ENCODE measurements at regions not wholly inside any gene's neighbourhood (a gene's known extent, or its start where the extent isn't known, plus 50 kb on each side); places are given as distances from the start of the nearest gene placed in this dataset.

DNA sequence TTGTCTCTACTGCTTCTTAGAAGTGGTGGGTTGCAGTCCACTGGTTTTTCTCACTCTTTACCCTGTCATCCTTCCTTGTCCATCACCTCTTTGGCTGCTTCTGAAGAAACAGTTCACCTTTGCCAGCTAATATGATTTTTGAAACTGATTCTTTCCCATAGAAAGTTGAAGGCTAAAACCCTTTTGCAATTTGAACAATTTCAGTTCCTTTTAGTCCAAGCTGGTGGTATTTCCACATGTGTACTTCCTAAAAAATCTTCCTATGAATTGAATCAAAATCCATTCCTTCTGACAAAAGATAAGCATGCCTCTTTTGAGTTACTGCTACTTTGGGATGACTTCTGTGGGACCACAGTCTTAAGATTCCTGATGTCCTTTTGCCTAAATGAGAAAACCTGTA is 210.0 kb upstream of the MAN1A1 start:
- DNase-seq: no peak

DNA sequence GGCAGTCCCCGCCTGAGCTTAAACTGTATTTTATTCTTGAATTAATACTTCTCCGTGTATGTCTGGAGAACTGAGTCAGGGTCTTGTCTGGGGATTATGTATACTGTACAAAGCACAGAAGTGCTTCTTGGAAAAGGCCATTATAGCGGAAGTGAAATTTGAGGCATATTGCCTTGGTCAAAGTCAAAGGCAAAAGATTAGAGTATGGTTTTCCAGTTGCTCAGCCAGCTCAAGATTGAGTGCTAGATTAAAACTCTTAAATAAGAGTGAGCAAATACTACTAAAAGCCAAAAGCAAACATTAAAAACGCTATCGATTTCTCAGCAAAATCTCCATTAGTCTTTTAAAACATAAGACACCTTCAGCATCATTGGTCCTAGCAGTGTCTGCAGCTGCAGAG is 207.7 kb upstream of the MAN1A1 start:
- no peak for DNase-seq

DNA sequence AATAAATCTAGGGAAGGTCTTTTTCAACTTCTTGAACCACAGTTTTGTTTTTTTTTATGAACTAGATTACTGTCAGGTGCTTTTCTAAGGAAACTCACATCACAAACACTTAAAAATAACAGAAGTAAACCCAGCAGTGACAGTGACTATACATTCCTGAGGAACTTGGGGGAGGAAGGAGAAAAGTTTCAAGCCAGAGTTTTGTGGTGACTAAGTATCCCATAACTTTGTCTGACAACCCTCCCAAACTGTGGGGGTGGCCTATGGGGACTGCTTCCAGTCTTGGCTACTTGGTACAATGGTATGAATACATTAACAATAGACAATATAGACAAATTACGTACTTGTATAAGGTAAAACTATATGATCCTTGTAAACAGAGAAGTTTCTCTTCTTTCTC is 202.5 kb upstream of the MAN1A1 start:
- no peak for DNase-seq

DNA sequence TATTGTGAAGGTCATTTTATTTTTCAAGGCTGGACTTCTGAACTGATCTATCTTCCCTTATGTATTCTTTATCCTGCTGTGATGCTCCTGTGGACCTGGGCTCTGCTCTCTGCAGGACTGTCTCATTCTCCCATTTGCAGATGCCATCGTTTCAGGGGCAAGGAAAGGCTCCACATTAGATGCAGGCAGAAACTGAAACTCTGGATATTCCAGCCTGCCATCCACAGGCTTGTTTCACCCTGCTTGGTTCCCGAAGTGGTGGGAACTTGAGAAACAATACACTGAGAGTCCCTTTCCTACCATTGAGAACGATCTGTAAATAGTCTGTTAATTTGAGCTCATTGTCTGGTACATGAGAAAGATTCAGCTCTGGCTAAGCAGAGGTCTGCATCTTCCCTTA is 197.5 kb upstream of the MAN1A1 start:
- no peak for DNase-seq

DNA sequence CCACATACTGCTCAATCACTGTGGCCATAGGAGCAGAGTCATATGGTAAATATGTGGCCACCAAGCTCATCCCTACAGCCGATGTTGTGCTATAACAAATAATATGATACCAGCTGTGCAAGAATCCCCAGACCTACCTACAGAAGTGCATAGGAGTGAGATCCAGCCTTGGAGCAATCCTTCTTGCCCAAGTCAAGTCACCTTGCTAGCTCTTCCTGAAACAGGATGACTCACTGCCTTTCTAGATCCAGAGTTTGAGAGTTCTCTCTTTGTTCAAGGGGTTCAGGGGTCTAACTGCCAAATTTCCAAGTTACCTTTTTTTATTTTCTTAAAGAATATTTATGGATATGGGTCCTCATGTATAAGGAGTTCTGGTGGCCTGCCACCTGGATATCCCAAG is 195.7 kb upstream of the MAN1A1 start:
- no peak for DNase-seq

DNA sequence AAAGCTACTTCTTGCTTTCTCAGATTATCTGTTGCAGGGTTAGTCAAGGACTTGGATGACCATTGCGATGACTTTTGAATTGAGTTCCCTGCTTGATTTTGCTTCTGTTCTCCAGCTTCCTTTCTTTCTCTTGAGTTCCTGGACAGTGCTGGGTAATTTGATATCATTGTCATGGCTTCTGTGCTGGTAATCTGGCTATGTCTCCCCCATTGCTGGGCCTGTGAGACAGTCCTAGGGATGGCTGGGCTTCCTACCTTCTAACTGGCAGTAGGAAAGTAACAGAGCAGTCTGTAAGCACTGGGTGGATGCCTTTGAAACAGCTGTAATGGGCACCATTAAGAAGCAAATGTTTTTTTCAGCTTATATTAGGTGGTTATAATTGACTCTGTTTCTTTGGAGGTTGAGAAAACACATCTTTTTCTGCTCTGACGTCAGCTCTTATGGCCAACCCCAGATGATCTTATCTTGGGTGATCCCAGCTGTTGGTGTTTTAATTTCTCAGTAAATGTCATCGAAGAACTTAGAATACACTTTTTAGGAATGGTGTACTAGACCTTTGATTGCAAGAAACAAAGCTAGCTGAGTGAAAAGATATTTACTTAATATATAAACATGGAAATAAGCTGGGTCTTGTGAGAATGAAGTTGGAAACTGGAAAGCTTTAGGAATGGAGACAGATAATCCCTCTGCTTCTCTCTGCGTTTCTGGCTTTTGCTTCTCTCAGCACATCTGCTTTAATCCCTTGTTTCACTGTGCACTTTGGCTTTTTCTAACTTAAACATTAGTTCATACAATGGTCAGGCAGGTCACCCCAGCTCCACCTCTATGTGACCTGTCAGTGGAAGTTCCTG is 195.0 kb upstream of the MAN1A1 start:
- no peak for DNase-seq

DNA sequence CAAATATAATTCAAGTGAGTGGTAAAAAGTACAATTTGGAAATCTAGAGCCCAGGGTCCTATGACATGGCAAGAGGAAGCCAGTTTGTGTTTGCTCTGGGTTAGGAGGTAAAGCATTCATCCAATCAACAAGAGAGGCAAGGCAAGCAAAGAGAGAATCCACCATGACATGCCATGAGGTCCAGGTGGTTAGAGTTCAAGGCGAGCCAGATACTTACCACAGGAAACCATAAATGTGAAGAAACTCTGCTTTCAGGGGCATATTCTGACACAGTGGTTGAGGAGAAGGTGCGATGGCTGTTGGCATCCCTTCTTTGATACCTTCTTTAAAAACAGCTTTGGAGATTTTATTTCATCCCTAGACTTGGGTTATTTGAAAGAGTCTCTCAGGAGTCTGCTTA is 193.8 kb upstream of the MAN1A1 start:
- DNase-seq: no peak

DNA sequence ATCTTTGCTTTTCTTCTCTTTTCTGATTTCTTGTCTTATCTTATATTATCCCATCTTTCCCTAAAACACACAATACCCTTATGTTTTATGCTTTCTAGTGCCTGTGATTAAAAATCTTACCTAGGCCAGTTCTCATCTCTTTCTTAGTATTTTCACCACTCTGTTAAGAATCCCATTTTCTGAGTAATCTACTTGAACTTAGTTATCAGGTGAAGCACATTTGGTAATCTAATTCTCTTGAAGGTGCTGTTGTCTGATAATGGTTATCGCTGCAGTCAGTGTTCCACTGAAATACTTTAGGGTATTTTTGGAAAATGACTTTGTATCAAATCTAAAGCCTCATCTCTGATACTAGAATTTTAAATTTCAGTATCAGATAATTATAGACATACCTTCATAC is 192.5 kb upstream of the MAN1A1 start:
- no peak for DNase-seq

DNA sequence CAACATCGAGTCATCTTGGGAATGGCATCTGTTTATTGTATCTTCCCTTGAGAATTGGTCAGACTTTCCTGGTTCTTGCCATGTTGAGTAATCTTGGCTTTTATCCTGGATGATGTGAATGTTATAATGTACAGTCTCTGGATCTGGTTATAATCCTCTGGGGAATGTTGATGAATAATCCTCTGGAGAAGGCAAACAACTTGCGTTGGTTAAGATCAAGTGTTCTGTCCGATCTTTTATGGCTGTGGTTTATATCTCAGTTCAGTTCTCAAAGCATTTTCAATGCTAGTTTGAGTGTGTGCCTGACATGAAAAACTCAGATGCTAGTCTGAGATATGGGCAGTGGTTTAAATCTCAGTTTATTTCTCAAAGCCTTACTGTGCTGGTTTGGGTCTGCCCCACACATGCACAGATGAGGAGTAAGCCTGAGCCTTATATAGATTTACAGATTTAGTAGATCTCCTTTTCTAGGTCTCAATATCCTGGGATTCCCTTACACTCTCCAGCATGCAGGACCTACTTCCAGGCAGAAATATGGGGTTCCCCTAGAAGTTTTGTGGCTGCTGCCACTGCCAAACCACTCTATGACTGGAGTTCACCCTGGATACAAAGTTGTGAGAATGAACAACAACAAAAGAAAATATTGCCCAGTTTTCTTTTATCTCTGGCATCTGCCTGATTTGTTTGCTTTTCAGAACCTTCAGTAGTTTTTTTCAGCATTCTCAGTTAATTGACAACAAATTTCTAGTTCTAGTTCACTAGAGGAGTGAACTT is 191.8 kb upstream of the MAN1A1 start:
- DNase-seq: no peak

DNA sequence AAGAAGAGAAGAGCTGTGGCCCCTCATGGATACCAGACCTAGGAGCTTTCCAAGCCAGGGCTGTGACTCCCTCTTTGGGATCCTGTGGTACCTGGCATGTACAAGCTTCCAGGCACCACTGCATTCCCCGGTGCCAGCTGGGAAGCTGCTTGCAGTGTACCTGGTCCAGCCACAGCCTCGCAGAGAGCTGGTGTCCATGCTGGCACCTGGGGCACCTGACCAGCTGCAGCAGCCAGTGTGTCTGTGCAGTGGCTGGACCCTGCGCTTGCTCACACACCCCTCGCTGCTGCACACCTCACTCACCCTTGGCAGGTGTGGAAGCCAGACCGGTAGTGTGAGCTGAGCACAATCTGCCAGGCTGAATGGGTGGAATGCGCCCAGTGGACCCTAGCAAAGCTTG is 190.9 kb upstream of the MAN1A1 start:
- DNase-seq: no peak

DNA sequence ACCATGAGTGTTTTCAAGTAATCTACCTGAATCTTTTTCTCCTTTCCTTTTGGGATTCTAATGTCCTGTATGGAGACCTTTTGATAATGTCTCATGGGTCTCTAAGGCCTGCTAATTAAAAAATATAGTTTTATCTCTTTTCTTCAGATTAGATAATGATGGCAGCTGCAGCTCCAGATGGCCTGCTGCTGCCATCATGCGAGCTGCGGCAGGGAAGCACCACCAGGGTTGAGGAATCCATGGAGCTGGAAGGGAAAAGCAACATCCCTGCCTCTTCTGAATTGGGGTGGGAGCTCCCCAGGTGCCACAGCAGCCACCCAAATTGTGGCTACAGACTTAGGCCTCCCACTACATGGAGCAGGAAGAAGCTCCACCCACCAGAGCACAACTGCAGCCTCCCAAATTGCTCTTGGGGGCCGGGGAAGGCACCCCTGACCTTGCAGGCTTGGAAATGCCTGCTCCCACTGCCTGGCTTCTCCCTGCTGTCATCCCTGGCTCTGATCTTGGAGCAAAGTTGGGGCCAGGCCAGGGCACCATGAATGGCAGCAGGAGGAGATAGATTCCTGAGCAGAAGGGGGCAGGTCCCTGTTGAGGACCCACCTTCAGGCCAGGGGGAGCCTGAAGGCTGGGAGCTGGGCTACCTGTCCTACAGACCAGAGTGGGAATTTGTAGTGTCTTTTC is 189.6 kb upstream of the MAN1A1 start:
- DNase-seq: no peak

DNA sequence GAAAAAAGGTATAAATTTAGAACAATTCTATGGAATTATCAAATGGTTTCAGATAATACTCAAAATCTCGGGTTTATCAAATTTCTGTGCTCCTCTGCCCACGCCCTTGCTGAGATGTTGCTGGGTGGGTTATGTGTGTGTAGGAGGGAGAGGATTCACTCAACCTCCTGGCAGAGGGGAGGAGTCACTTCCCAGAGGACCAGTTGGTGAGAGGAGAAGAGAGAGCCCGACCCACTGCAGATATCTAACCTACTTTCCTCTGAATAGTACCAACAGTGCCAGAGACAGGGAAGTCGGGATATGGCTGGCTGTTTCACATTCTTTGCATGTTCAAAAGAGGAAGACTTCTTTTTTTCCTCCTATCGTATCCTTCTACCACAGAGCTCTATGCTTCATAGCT is 187.1 kb upstream of the MAN1A1 start:
- no peak for DNase-seq

DNA sequence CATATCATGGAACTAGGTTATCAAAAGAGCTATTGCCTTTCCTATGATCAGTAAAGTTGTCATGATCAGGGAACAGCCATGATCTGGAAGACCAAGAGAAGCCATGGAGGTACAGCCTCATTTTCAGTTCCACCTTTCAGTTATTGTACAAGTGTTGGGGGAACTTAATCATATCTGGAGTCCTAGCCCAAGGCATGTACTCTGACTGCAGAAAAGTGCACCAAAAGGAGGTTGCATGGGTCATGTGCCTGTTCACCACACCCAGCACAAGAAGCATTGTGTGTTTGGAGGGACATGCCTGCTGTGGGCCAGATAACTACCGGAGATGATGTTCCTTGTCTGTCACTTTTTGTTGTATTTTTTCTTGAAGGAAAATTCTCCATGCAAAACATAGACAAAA is 185.8 kb upstream of the MAN1A1 start:
- DNase-seq: no peak

DNA sequence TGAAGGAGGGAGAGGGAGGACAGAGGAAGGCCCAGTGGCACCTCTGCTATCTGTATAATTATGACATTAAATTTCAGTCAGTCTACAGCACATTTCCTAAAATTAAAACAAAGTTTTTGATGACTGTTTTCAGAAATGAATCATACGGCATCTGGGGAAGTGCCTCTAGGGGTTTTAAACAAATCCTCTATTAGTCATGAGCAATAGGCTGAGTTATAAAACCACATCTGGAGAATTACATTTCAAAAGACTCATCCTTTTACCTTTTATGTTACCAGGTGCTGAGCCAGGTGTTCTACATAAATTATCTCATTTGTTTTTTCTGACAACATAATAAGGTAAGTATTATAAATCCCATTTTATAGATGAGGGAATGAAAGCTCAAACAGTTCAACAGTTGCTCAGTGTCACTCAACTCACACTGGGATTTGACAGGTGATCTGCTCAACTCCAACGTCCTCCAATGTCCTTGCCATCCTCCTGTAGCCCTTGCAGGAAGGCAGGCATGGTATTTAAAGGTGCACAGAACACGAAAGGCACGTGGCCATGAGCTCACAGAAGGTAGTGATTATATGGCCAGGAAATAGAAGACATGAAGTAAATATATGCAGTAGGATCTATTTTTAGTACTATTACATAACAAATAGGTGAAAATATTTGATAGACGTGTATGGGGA is 184.2 kb upstream of the MAN1A1 start:
- DNase-seq: peak; percentile 5

DNA sequence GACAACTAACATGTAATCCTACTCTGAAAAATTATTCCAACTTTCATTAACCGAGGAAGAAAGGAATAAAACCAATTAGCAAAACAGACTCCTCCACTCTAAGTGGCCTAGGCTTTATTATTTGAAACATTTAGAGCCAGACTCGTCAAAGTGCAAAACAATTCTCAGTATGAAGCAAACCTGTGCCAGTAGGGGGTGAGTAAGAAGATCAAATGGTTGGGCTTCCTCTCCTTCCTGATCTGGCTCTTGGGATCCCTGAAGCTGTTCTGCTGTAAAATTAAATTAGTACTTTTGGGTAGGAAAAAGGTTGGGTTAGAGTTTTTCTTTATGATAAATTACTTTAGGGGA is 177.6 kb upstream of the MAN1A1 start:
- DNase-seq: no peak

DNA sequence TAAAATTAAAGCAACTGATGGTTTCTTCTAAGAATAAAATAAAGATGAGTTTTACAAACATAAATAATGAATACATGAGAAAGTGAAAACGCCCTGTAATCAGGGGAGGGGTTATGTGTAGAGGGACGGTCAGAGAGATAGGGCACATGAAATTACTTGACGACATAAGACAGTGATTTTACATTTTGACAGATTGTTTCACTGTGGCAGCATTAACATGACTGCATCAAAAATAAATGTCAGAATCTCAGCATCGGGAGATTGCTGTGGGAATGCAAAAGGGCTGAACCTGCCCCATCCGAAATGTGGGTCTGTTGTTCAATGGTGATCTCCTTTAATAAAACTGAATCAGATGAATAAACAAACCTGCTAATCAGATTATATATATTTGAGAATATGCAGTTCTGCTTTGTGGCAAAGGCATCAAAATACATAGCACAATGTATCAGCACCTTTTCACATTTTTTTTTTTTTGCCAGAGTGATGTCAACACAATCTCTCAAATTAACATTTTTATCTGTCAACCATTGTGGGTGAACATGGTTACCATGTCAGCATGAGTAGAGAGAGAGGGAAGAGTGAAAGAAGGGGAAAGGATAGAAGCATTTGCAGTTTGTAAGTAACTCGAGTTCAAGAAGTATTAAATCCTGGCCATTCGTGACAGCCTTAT is 177.1 kb upstream of the MAN1A1 start:
- DNase-seq: no peak

DNA sequence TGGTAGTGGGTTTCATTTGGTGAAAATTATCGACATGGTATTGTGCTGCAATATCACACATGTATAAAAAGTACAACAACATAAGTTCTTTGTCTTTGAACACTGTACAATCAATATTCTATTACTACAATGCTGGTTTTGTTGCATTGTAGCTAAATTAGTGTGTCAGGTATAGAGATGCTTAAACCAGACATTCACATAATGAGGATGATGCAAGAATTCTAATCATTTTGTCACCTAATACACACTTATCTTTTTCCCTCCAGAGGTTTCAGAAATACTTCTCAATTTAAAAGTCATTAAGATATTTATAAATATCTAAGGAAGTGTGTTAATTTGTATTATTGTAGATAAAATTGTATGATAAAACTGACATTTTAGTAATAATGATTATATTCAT is 174.8 kb upstream of the MAN1A1 start:
- DNase-seq: no peak

DNA sequence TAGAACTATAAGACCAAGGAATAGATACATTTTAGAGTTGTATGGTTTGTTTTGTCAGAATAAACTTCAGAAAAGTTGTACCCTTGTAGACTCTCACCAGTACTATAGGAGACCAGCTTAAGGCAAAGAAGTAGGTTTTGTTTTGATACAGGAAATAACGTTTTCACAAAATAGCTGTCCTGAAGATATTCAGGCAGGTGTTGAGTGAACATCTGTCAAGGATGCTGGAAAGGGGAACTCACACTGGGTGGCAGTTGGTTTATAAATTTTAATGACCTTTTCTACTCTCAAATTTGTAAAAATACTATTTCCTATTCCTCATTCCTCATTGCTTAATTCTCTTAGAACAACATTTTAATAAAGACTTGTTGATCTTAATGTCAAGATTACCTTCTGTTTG is 174.0 kb upstream of the MAN1A1 start:
- DNase-seq: no peak

DNA sequence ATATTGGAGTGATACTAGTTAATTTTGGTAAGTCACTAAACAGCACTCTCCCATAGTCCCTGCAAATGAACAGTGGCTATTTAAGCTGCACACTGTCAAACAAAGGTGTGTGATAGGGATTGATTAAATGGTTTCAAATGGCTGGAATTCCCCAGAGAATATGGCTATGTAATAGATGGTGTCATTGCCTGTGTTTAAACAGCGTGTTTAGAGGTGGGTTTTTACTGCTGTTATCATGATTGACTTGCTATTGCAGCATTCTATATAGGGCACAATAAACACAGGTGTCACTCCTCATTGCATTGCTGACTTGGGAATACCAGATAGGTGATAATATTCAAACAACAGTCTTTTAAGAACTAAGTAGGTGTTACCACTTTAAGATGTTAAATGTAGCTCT is 171.7 kb upstream of the MAN1A1 start:
- no peak for DNase-seq

DNA sequence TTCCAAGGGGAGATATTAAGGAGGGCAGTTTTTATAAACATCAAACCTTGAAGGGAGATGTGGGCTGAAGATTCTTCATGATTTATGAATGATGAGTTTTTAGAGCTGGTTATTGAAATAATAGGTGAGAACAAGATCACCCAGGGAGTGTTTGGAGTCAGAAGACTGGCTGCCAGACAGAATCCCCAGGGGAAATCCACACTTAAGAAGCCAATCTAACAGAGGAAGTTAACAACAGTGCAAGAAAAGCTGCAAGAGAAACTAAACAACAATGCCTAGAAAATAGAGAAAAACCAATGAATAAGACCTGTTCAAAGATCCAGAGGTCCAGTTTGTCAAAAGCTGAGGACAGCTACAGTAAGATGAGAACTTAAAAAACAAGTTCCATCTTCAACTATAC is 167.9 kb upstream of the MAN1A1 start:
- DNase-seq: no peak

DNA sequence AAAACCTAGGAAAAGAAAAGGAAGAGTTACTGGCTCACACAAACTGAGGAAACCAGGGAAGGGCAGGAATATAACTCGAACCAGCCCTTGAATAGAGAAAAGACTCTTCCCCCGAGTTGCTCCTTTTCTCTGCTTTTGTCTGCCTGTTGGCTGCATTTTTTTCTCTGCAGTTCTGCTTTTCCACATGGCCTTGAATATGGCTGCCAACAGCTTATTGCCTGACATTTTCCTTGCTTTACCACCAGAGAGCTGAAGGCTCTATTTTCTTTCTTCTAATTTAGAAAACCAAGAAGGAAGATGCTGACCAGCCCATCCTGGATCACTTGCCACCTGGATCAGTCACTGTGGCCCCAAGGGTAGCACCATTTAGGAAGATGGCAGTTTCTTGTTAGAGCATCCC is 164.8 kb upstream of the MAN1A1 start:
- DNase-seq: no peak

DNA sequence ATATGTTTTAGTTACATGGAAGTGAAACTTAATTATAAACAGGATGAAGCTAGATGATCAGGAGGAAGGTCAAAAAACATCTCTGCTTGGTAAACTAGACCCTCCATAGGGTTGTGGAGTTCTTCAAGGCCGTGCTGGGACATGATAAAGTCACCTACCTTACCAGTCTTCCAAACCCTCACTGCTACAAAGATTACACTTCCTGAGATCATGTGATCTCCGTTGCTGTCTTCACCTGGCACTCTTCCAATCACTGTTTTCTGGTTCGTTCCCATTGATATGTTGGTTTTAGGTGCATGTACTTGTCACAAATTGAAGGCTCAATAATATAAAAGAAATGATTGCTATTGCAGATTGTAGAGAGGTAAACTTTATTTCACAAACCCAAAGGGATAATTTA is 161.5 kb upstream of the MAN1A1 start:
- DNase-seq: no peak

DNA sequence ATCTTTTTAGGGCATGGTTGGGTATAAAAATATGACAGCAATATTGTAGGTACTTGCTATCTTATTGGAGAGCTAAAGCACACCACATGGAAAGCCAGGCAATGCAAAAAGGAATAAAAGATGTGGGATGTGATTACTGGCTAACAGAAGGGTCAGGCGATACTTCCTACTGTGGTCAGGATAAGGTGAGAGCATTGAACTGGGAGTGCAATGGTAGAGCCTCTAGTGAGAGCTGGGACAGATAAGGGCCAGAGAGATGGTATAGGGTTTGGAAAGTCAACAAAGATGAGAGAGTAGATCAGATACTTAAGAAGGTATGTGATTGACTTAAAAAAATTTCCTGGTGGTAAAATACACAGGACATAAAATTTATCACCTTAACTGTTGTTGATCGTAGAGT is 160.7 kb upstream of the MAN1A1 start:
- no peak for DNase-seq

Measured in CD4-positive, alpha-beta T cell treated with Interleukin-4 for 4 hours (primary cell).